Liver (tissue), 8 donors: ENCODE measurements at regions not wholly inside any gene's neighbourhood (a gene's known extent, or its start where the extent isn't known, plus 50 kb on each side); places are given as distances from the start of the nearest gene placed in this dataset.

Source experiments
- DNase-seq: peaks from one replicate; pipeline ENCODE4 v3.0.0-alpha.2; 2017; ENCODE audit warnings: low spot score
- H3K27ac ChIP-seq, 2 donors: one replicate each; pipeline ENCODE4 v1.7.0; 2013; ENCODE audit warnings: inconsistent platforms in 2 of 2, low read length in 2 of 2, control low read depth in 1 of 2, low read depth in 1 of 2, mild to moderate bottlenecking in 1 of 2
- H3K27me3 ChIP-seq, 4 donors: one replicate each; pipeline versions ENCODE4 v1.6.1 to v1.7.0; 2013; ENCODE audit warnings: low read length in 3 of 4, inconsistent platforms in 1 of 4, mild to moderate bottlenecking in 1 of 4, moderate library complexity in 1 of 4; ENCODE audit not compliant: control insufficient read depth in 4 of 4, insufficient read depth in 4 of 4
- H3K36me3 ChIP-seq, 4 donors: one replicate each; pipeline versions ENCODE4 v1.6.1 to v1.7.0; 2013; ENCODE audit warnings: low read length in 3 of 4, mild to moderate bottlenecking in 3 of 4, low read depth in 1 of 4, moderate library complexity in 1 of 4; ENCODE audit not compliant: control insufficient read depth in 4 of 4, insufficient read depth in 3 of 4
- H3K4me1 ChIP-seq, 4 donors: one replicate each; pipeline versions ENCODE4 v1.6.1 to v1.7.0; 2013; ENCODE audit warnings: low read length in 3 of 4, mild to moderate bottlenecking in 3 of 4, moderate library complexity in 1 of 4; ENCODE audit not compliant: control insufficient read depth in 4 of 4, insufficient read depth in 4 of 4
- H3K4me3 ChIP-seq, 3 donors: one replicate each; pipeline versions ENCODE4 v1.6.1 to v1.7.0; 2013; ENCODE audit warnings: low read length in 3 of 3, control low read depth in 1 of 3, low read depth in 1 of 3, mild to moderate bottlenecking in 1 of 3
- H3K9ac ChIP-seq, 2 donors: one replicate each; pipeline ENCODE4 v1.7.0; 2013; ENCODE audit warnings: low read length in 2 of 2, mild to moderate bottlenecking in 2 of 2, moderate library complexity in 2 of 2, control low read depth in 1 of 2, low read depth in 1 of 2
- H3K9me3 ChIP-seq, 4 donors: one replicate each; pipeline versions ENCODE4 v1.6.1 to v1.7.0; 2013; ENCODE audit warnings: low read length in 3 of 4; ENCODE audit not compliant: control insufficient read depth in 4 of 4
- EGR1 ChIP-seq, 2 donors: IDR thresholded peaks; 2 replicates each; pipeline ENCODE4 v1.6.1; 2016 to 2018; ENCODE audit warnings: antibody characterized with exemption in 2 of 2, low read depth in 2 of 2
- FOXA1 ChIP-seq: IDR thresholded peaks from 2 replicates; pipeline ENCODE4 v1.6.1; 2016; ENCODE audit warnings: antibody characterized with exemption
- FOXA2 ChIP-seq: IDR thresholded peaks from 2 replicates; pipeline ENCODE4 v1.6.1; 2016; ENCODE audit warnings: antibody characterized with exemption
- GABPA ChIP-seq, 2 donors: IDR thresholded peaks in 1 of 2; conservative IDR thresholded peaks in 1 of 2; 2 replicates each; pipeline ENCODE4 v1.6.1; 2016; ENCODE audit warnings: antibody characterized with exemption in 2 of 2, mild to moderate bottlenecking in 1 of 2, moderate library complexity in 1 of 2
- HNF4A ChIP-seq, 2 donors: conservative IDR thresholded peaks; 2 replicates each; pipeline ENCODE4 v1.6.1; 2016; ENCODE audit warnings: antibody characterized with exemption in 2 of 2, mild to moderate bottlenecking in 2 of 2
- HNF4G ChIP-seq: IDR thresholded peaks from 2 replicates; pipeline ENCODE4 v1.6.1; 2016; ENCODE audit warnings: antibody characterized with exemption
- JUND ChIP-seq, 2 donors: IDR thresholded peaks; 2 replicates each; pipeline ENCODE4 v1.6.1; 2016; ENCODE audit warnings: antibody characterized with exemption in 2 of 2
- RAD21 ChIP-seq, 2 donors: IDR thresholded peaks; 2 replicates each; pipeline ENCODE4 v1.6.1; 2016; ENCODE audit warnings: antibody characterized with exemption in 2 of 2, mild to moderate bottlenecking in 2 of 2
- RXRA ChIP-seq, 2 donors: IDR thresholded peaks; 2 replicates each; pipeline ENCODE4 v1.6.1; 2017 to 2018; ENCODE audit warnings: antibody characterized with exemption in 2 of 2, mild to moderate bottlenecking in 1 of 2
- SP1 ChIP-seq: IDR thresholded peaks from 2 replicates; pipeline ENCODE4 v1.6.1; 2018; ENCODE audit warnings: antibody characterized with exemption, mild to moderate bottlenecking
- TAF1 ChIP-seq: conservative IDR thresholded peaks from 2 replicates; pipeline ENCODE4 v1.6.1; 2016; ENCODE audit warnings: antibody characterized with exemption, mild to moderate bottlenecking
- YY1 ChIP-seq: IDR thresholded peaks from 2 replicates; pipeline ENCODE4 v1.6.1; 2016; ENCODE audit warnings: antibody characterized with exemption, mild to moderate bottlenecking
- WGBS: extraction: QIAGEN DNeasy Blood & Tissue Kit; methylation state at CpG from one replicate; pipeline ENCODE4 v1.1.7; 2013; 5-methylcytosine and 5-hydroxymethylcytosine counted together
- TF ChIP-seq, protein P1 (sequence below): IDR thresholded peaks from 2 replicates; pipeline ENCODE4 v1.6.1; 2016; ENCODE audit warnings: antibody characterized with exemption, mild to moderate bottlenecking
- TF ChIP-seq, protein P2 (sequence below): IDR thresholded peaks from 2 replicates; pipeline ENCODE4 v1.6.1; 2016; ENCODE audit warnings: antibody characterized with exemption
- TF ChIP-seq, protein P3 (sequence below): IDR thresholded peaks from 2 replicates; pipeline ENCODE4 v1.6.1; 2016; ENCODE audit warnings: antibody characterized with exemption
- TF ChIP-seq, protein P4 (sequence below): IDR thresholded peaks from 2 replicates; pipeline ENCODE4 v1.6.1; 2016; ENCODE audit warnings: antibody characterized with exemption
- TF ChIP-seq, protein P5 (sequence below): fragments of 150-350 bp; IDR thresholded peaks from 2 replicates; pipeline ENCODE4 v1.5.1; 2017; ENCODE audit warnings: improper control_type of control experiment, low read depth, low read length; ENCODE audit not compliant: missing input control
- donor health status: healthy.
- donor health status: healthy.
- donor health status: healthy.
- donor health status: healthy.
- donor health status: healthy.

DNA sequence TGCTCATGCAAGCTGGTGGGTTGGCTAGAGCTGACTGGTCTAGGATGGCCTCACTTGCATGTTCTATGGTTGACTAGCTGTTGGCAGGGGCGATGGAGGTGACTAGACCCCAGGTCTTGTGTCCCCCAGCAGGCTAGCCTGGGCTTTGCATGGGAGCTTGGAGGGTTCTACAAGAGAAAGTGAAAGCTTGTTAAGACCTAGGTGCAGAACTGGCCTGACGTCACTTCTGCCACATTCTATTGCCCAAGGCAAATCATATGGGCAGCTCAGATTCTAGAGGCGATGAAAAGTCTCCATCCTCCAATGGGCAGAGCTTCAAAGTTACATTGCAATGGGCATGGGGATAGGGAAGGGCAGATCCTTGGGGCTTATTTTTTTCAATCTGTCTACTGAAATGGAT, 170.9 kb downstream of the MIAT start:
- no peak overlapping the region for H3K9ac ChIP-seq
- no peak for DNase-seq
- no peaks in the 10 kb centered on the region for H3K36me3 ChIP-seq
- no peak overlapping the region for H3K27ac ChIP-seq
- 91% methylated on average over 3 of the region's 3 CpGs for WGBS
- TF ChIP-seq, protein P1, sequence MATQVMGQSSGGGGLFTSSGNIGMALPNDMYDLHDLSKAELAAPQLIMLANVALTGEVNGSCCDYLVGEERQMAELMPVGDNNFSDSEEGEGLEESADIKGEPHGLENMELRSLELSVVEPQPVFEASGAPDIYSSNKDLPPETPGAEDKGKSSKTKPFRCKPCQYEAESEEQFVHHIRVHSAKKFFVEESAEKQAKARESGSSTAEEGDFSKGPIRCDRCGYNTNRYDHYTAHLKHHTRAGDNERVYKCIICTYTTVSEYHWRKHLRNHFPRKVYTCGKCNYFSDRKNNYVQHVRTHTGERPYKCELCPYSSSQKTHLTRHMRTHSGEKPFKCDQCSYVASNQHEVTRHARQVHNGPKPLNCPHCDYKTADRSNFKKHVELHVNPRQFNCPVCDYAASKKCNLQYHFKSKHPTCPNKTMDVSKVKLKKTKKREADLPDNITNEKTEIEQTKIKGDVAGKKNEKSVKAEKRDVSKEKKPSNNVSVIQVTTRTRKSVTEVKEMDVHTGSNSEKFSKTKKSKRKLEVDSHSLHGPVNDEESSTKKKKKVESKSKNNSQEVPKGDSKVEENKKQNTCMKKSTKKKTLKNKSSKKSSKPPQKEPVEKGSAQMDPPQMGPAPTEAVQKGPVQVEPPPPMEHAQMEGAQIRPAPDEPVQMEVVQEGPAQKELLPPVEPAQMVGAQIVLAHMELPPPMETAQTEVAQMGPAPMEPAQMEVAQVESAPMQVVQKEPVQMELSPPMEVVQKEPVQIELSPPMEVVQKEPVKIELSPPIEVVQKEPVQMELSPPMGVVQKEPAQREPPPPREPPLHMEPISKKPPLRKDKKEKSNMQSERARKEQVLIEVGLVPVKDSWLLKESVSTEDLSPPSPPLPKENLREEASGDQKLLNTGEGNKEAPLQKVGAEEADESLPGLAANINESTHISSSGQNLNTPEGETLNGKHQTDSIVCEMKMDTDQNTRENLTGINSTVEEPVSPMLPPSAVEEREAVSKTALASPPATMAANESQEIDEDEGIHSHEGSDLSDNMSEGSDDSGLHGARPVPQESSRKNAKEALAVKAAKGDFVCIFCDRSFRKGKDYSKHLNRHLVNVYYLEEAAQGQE: no peak
- TF ChIP-seq, protein P2, sequence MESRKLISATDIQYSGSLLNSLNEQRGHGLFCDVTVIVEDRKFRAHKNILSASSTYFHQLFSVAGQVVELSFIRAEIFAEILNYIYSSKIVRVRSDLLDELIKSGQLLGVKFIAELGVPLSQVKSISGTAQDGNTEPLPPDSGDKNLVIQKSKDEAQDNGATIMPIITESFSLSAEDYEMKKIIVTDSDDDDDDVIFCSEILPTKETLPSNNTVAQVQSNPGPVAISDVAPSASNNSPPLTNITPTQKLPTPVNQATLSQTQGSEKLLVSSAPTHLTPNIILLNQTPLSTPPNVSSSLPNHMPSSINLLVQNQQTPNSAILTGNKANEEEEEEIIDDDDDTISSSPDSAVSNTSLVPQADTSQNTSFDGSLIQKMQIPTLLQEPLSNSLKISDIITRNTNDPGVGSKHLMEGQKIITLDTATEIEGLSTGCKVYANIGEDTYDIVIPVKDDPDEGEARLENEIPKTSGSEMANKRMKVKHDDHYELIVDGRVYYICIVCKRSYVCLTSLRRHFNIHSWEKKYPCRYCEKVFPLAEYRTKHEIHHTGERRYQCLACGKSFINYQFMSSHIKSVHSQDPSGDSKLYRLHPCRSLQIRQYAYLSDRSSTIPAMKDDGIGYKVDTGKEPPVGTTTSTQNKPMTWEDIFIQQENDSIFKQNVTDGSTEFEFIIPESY: no peak
- no peak for TF ChIP-seq RAD21 (IDR thresholded peaks at IDR 0.05)
- TF ChIP-seq FOXA1: no peak
- TF ChIP-seq RXRA (IDR thresholded peaks at IDR 0.05): no peak
- TF ChIP-seq GABPA (IDR thresholded peaks at IDR 0.05 in 1 of 2, conservative IDR thresholded peaks at IDR 0.05 in 1 of 2): no peak
- TF ChIP-seq, protein P3, sequence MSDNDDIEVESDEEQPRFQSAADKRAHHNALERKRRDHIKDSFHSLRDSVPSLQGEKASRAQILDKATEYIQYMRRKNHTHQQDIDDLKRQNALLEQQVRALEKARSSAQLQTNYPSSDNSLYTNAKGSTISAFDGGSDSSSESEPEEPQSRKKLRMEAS: no peak
- TF ChIP-seq, protein P4, sequence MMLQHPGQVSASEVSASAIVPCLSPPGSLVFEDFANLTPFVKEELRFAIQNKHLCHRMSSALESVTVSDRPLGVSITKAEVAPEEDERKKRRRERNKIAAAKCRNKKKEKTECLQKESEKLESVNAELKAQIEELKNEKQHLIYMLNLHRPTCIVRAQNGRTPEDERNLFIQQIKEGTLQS: no peak
- TF ChIP-seq FOXA2: no peak
- no peak for TF ChIP-seq EGR1 (IDR thresholded peaks at IDR 0.05; ENCODE audit: low read depth in 2 of 2)
- no peak for TF ChIP-seq TAF1
- TF ChIP-seq HNF4G: no peak
- TF ChIP-seq JUND (IDR thresholded peaks at IDR 0.05): no peak
- no peak for TF ChIP-seq YY1
- H3K9me3 ChIP-seq: no peaks in the 10 kb centered on the region
- H3K4me3 ChIP-seq: no peak overlapping the region
- no peaks in the 10 kb centered on the region for H3K4me1 ChIP-seq
- H3K27me3 ChIP-seq: no peaks in the 10 kb centered on the region

DNA sequence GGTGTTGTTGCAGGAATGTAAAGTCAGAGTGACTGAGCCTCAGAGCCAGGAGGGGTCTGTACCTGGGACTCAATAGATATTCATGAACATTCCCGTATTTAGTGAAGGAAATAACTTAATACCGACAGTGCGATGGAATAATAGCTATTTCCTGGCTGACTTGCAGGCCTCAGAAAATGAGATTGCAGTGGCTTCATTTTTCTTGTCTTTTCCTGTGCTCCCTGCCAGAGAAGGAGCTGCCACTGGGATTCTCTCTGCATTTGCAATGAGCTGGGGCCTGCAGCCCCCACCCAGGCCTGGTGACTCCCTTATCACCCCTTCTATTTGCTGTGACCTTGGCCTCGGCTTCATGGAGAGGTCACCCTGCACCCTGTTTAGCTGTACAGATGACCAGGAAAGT, 173.4 kb downstream of the MIAT start:
- no peaks in the 10 kb centered on the region for H3K4me1 ChIP-seq
- no peaks in the 10 kb centered on the region for H3K9me3 ChIP-seq
- DNase-seq: no peak
- no peaks in the 10 kb centered on the region for H3K36me3 ChIP-seq
- H3K27ac ChIP-seq: no peak overlapping the region
- no peak overlapping the region for H3K4me3 ChIP-seq
- no peaks in the 10 kb centered on the region for H3K27me3 ChIP-seq
- 81% methylated on average over 4 of the region's 4 CpGs for WGBS
- no peak overlapping the region for H3K9ac ChIP-seq
- TF ChIP-seq HNF4A (conservative IDR thresholded peaks at IDR 0.05): no peak
- TF ChIP-seq, protein P2: no peak
- TF ChIP-seq, protein P5, sequence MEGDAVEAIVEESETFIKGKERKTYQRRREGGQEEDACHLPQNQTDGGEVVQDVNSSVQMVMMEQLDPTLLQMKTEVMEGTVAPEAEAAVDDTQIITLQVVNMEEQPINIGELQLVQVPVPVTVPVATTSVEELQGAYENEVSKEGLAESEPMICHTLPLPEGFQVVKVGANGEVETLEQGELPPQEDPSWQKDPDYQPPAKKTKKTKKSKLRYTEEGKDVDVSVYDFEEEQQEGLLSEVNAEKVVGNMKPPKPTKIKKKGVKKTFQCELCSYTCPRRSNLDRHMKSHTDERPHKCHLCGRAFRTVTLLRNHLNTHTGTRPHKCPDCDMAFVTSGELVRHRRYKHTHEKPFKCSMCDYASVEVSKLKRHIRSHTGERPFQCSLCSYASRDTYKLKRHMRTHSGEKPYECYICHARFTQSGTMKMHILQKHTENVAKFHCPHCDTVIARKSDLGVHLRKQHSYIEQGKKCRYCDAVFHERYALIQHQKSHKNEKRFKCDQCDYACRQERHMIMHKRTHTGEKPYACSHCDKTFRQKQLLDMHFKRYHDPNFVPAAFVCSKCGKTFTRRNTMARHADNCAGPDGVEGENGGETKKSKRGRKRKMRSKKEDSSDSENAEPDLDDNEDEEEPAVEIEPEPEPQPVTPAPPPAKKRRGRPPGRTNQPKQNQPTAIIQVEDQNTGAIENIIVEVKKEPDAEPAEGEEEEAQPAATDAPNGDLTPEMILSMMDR: no peak
- no peak for TF ChIP-seq EGR1 (IDR thresholded peaks at IDR 0.05; ENCODE audit: low read depth in 2 of 2)
- TF ChIP-seq, protein P4: no peak
- no peak for TF ChIP-seq SP1
- TF ChIP-seq YY1: no peak
- TF ChIP-seq, protein P1: no peak
- TF ChIP-seq FOXA1: no peak
- TF ChIP-seq HNF4G: no peak
- TF ChIP-seq GABPA (IDR thresholded peaks at IDR 0.05 in 1 of 2, conservative IDR thresholded peaks at IDR 0.05 in 1 of 2): no peak
- TF ChIP-seq, protein P3: no peak
- TF ChIP-seq RAD21 (IDR thresholded peaks at IDR 0.05): no peak
- TF ChIP-seq JUND (IDR thresholded peaks at IDR 0.05): no peak
- TF ChIP-seq RXRA (IDR thresholded peaks at IDR 0.05): no peak
